ENCODE measurements at regions not wholly inside any gene's neighbourhood (a gene's known extent, or its start where the extent isn't known, plus 50 kb on each side); places are given as distances from the start of the nearest gene placed in this dataset.
"Not testable (repeated sequence)": the region's sequence is repeated elsewhere in the genome, so short reads cannot be mapped to it uniquely, and the experiment has no call there.

- H3K36me3 ChIP-seq (ENCODE audit: control insufficient read depth, insufficient read depth, low read length); DNase-seq (ENCODE audit: extremely low read depth in 1 of 4, low spot score in 3 of 4); POLR2A ChIA-PET; intact Hi-C loops (cut with micrococcal nuclease); CTCF ChIA-PET (ENCODE audit: low intra/inter-chr PET ratio); H2AFZ ChIP-seq (ENCODE audit: low read depth, low read length); H3K79me2 ChIP-seq (ENCODE audit: control insufficient read depth, insufficient read depth, low read length); H3K9me3 ChIP-seq (replicated peaks; ENCODE audit: control insufficient read depth, insufficient read depth, low read depth, low read length); H3K9me1 ChIP-seq (ENCODE audit: control insufficient read depth, insufficient read depth, low read length); H3K4me3 ChIP-seq; in situ Hi-C loops (cut with MboI); BruUV-seq (replicated peaks); H3K9ac ChIP-seq (ENCODE audit: insufficient read depth in 1 of 2, low read depth in 2 of 2, low read length in 2 of 2); H3K27ac ChIP-seq (ENCODE audit: extremely low read depth, low read depth, low read length); ATAC-seq; H4K20me1 ChIP-seq (replicated peaks; ENCODE audit: control insufficient read depth, insufficient read depth, low read length); H3K4me2 ChIP-seq (ENCODE audit: insufficient read depth, low read length): not testable (repeated sequence)
- WGBS (ENCODE audit: insufficient coverage, low coverage, missing lambda C conversion rate) = 30% methylated on average over 23 of the region's 39 CpGs
- Histone ChIP-seq H3K4me1 (replicated peaks in 1 of 2; ENCODE audit: control insufficient read depth in 2 of 2, insufficient read depth in 2 of 2, low read length in 2 of 2) (peaks cover 0 to 37% of the 10 kb centered on the region in 2 experiments; a peak in 3 of 5 replicates), H3K27me3 (ENCODE audit: control insufficient read depth in 2 of 2, insufficient read depth in 2 of 2, low read length in 2 of 2) (peaks cover 2 to 26% of the 10 kb centered on the region in 2 experiments; a peak in 2 of 5 replicates)
- TF ChIP-seq ZBTB33 (CRISPR knock-in tag; IDR thresholded peaks at IDR 0.05) = peak; percentile 90
- peak; percentile 80 for FAIRE-seq
These were observed 192.1 kb downstream of the BANP start for GRCh38 chr16:88143122-88144027.

Measured in K562 (cell line).